Esophagus muscularis mucosa (tissue), 4 donors: ENCODE measurements at regions not wholly inside any gene's neighbourhood (a gene's known extent, or its start where the extent isn't known, plus 50 kb on each side); places are given as distances from the start of the nearest gene placed in this dataset.

Experiments used
- DNase-seq: peaks from one replicate; pipeline ENCODE4 v3.0.0-alpha.2; 2017; ENCODE audit errors: extremely low spot score
- H3K27ac ChIP-seq, 4 donors: fragments of 200-600 bp; sonication (generic); replicated peaks in 1 of 4; 1 replicate in 3 of 4; 2 replicates in 1 of 4; pipeline ENCODE4 v1.5.1; 2016 to 2019; ENCODE audit warnings: mild to moderate bottlenecking in 1 of 4
- H3K27me3 ChIP-seq, 4 donors: fragments of 200-600 bp; sonication (generic); one replicate each; pipeline versions ENCODE4 v1.5.1 to v1.6.0; 2016 to 2019
- H3K36me3 ChIP-seq, 4 donors: fragments of 200-600 bp; sonication (generic); one replicate each; pipeline ENCODE4 v1.5.1; 2016 to 2019
- H3K4me1 ChIP-seq, 4 donors: fragments of 200-600 bp; sonication (generic); one replicate each; pipeline ENCODE4 v1.5.1; 2016 to 2019
- H3K4me3 ChIP-seq, 4 donors: fragments of 200-600 bp; sonication (generic); 1 replicate in 2 of 4; 2 replicates in 2 of 4; pipeline ENCODE4 v1.5.1; 2016 to 2019; ENCODE audit warnings: mild to moderate bottlenecking in 4 of 4, moderate library complexity in 1 of 4
- H3K9me3 ChIP-seq, 4 donors: fragments of 200-600 bp; sonication (generic); 1 replicate in 3 of 4; 2 replicates in 1 of 4; pipeline ENCODE4 v1.5.1; 2016 to 2019
- EP300 ChIP-seq: sonication (generic); formaldehyde crosslinking; IDR thresholded peaks from one replicate; pipeline ENCODE4 v1.6.1; 2017; ENCODE audit warnings: antibody characterized with exemption
- POLR2A ChIP-seq: fragments of 450-650 bp; IDR thresholded peaks from one replicate; pipeline ENCODE4 v1.6.1; 2017; ENCODE audit warnings: antibody characterized with exemption, moderate library complexity, mild to moderate bottlenecking, low read depth
- POLR2AphosphoS5 ChIP-seq, 2 donors: sonication (generic); formaldehyde crosslinking; IDR thresholded peaks; one replicate each; pipeline ENCODE4 v1.6.1; 2017; ENCODE audit warnings: antibody characterized with exemption in 2 of 2
- WGBS: methylation state at CpG from one replicate; pipeline ENCODE4 v1.1.5; 2018; 5-methylcytosine and 5-hydroxymethylcytosine counted together
- intact Hi-C: fragments of 100-400 bp; cut with DNase I; formaldehyde crosslinking; loops from one replicate; pipeline ENCODE4 v1.15.1; 2023
- TF ChIP-seq, protein P1 (sequence below), 3 experiments: fragments of 200-600 bp in 2 of 3; fragments of 450-650 bp in 1 of 3; sonication (generic) in 2 of 3; IDR thresholded peaks; one replicate each; pipeline ENCODE4 v1.5.1; 2017 to 2019; ENCODE audit warnings: antibody characterized with exemption in 3 of 3, mild to moderate bottlenecking in 2 of 3, moderate library complexity in 1 of 3

GRCh38 chr1:11391886-11392285, 87.1 kb upstream of the DISP3 start:
- H3K9me3 ChIP-seq: no peaks in the 10 kb centered on the region
- DNase-seq: no peak
- TF ChIP-seq POLR2A: no peak
- no peak for TF ChIP-seq EP300
- no peak for TF ChIP-seq POLR2AphosphoS5 (IDR thresholded peaks at IDR 0.05)
- TF ChIP-seq, protein P1, sequence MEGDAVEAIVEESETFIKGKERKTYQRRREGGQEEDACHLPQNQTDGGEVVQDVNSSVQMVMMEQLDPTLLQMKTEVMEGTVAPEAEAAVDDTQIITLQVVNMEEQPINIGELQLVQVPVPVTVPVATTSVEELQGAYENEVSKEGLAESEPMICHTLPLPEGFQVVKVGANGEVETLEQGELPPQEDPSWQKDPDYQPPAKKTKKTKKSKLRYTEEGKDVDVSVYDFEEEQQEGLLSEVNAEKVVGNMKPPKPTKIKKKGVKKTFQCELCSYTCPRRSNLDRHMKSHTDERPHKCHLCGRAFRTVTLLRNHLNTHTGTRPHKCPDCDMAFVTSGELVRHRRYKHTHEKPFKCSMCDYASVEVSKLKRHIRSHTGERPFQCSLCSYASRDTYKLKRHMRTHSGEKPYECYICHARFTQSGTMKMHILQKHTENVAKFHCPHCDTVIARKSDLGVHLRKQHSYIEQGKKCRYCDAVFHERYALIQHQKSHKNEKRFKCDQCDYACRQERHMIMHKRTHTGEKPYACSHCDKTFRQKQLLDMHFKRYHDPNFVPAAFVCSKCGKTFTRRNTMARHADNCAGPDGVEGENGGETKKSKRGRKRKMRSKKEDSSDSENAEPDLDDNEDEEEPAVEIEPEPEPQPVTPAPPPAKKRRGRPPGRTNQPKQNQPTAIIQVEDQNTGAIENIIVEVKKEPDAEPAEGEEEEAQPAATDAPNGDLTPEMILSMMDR (IDR thresholded peaks at IDR 0.05): no peak
- intact Hi-C loops: no loop called here
- 90% methylated on average over 5 of the region's 8 CpGs for WGBS
- H3K27ac ChIP-seq: no peak overlapping the region
- peaks cover 0 to 89% (median 2%) of the 10 kb centered on the region in 4 donors for H3K27me3 ChIP-seq
- H3K4me1 ChIP-seq: no peaks in the 10 kb centered on the region
- no peak overlapping the region for H3K4me3 ChIP-seq
- H3K36me3 ChIP-seq: no peaks in the 10 kb centered on the region

- TF ChIP-seq, protein P1 (IDR thresholded peaks at IDR 0.05): no peak
- no peak overlapping the region for H3K27ac ChIP-seq
- no peaks in the 10 kb centered on the region for H3K36me3 ChIP-seq
- H3K4me1 ChIP-seq: no peaks in the 10 kb centered on the region
- H3K4me3 ChIP-seq: no peak overlapping the region
- no peaks in the 10 kb centered on the region for H3K9me3 ChIP-seq
- peaks cover 0 to 91% (median 2%) of the 10 kb centered on the region in 4 donors for H3K27me3 ChIP-seq
- WGBS: 58% methylated on average over 10 of the region's 10 CpGs
- no peak for DNase-seq
- intact Hi-C loops: no loop called here
Measured at GRCh38 chr1:11394592-11395245, 84.2 kb upstream of the DISP3 start.

GRCh38 chr1:11395616-11396015, 83.3 kb upstream of the DISP3 start:
- Histone ChIP-seq H3K27me3 (peaks cover 0 to 91% (median 2%) of the 10 kb centered on the region in 4 donors), H3K4me3 (no peak overlapping the region), H3K9me3 (no peaks in the 10 kb centered on the region), H3K36me3 (no peaks in the 10 kb centered on the region), H3K27ac (no peak overlapping the region), H3K4me1 (no peaks in the 10 kb centered on the region)
- 81% methylated on average over 4 of the region's 9 CpGs for WGBS
- DNase-seq: no peak
- intact Hi-C loops: no loop called here
- TF ChIP-seq POLR2AphosphoS5 (IDR thresholded peaks at IDR 0.05): no peak
- no peak for TF ChIP-seq POLR2A
- TF ChIP-seq EP300: no peak
- TF ChIP-seq, protein P1 (IDR thresholded peaks at IDR 0.05): no peak

DNA sequence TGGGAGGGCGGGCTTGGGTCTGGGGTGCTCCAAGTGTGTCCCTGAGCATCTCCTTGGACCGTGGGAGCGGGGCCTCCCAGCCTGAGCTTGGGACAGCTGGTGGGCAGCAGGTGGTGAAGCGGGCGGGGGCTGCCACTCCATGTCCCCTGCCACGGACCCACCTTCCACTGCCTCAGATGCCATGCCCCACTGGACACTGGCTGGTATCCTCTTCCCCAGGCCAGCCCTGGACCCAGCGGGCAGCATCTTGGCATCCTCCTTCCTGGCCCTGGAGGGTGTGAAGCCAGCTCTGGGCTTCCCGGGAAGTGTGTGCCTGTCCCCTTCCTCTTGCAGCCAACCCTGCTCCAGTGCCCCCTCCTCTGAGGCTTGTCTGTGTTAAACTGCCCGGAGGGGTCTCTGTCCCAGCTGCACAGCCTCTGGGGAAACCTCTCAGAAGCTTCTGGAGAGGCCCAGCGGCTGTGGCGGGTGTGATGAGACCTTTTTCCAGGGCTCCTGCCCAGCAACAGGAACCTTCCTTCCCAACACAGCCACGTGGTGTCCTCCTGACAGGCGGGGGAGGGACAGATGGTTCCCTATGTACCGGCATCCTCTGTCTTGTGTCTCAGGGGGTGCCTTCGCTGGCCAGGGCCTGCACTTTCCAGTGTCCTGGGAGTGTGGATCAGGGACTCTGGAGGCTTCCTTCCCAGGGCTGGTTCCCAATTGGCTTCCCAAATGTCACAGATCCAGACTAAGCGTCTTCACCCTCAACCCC, 81.6 kb upstream of the DISP3 start:
- Histone ChIP-seq H3K36me3 (no peaks in the 10 kb centered on the region), H3K9me3 (peaks cover 0 to 2% (median 0%) of the 10 kb centered on the region in 4 donors), H3K27me3 (peaks cover 0 to 80% (median 2%) of the 10 kb centered on the region in 4 donors), H3K4me1 (no peaks in the 10 kb centered on the region), H3K27ac (no peak overlapping the region), H3K4me3 (no peak overlapping the region)
- 69% methylated on average over 8 of the region's 16 CpGs for WGBS
- TF ChIP-seq EP300 (no peak), POLR2AphosphoS5 (IDR thresholded peaks at IDR 0.05) (no peak), POLR2A (no peak)
- TF ChIP-seq, protein P1 (IDR thresholded peaks at IDR 0.05): no peak
- no peak for DNase-seq
- intact Hi-C loops: no loop called here
